ELR (cell line): ENCODE measurements at regions not wholly inside any gene's neighbourhood (a gene's known extent, or its start where the extent isn't known, plus 50 kb on each side); places are given as distances from the start of the nearest gene placed in this dataset.

Experiments
- DNase-seq: peaks from one replicate; pipeline ENCODE4 v3.0.0-alpha.2; 2015; ENCODE audit warnings: low read depth

DNA sequence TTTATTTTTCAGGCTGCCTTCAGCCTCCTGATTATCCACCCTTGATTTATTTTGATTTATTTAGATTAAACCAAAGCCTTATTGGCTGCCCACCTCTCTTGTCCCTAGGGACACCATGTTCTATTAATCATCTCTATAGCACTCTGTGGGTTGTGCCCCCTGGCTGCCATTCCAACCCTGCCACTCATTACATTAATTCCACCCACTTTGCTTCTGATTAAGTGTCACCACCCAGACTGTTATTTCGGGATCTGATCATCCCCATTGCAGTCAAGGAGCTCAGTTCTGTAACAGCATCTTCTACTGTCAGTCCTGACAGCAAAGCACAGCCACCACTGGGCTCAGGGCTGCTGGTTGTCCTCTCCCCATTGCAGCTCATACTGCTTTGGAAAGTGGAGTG, 175.1 kb upstream of the DDX18 start:
- no peak for DNase-seq

DNA sequence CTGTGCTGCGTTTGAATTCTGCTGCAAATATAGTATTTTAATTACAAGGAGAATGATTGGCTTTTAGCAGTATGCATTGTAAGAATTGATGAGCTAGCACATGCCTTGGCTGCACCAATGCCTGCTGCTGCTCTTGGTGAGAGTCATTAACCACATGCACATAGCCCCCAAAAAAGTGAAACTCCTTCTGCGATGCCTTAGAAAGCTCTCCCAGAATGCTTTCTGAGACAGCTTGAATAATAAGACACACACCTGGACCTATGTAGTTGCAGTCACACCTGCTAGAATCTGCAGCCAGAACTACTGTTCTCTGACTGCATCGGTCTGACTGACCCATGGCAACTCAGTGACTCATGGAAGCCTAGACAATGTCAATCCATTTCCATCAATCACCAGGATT, 170.1 kb upstream of the DDX18 start:
- DNase-seq, result no peak

DNA sequence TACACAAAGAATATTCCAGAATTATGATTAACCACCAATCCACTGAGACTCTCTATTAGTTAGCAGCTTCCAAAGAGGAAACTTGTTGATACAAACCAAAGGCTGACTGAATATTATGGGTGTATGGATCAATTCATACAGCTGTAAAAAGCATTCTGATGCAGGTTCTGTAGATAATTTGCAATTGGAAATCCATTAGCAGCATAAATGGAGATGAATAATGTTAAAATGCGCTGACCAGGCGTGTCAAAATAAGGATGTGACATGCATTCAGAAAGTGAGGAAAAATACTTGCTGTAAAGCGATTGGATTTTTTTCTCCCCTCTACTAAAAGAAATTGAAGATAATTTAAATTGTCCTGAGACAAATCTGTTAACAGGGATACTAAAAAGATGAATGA, 169.0 kb upstream of the DDX18 start:
- DNase-seq, result no peak

DNA sequence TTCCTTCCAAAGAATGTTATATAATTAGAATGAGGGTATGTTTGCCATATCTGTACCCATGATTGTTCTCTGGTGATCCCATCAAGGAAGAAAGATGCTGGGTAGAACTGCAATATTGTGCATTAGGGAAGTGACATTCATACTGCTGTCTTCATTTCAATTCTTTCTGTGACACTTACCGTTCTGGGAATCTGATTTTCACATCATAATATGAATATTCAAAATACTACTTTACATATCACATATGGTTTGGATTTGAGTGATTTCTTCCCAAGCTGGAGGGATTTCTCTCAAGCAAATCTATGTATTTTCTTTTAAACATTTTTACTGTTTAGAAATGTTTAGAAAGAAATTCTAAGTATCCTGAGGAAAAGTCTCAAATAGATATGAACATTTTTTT, 168.4 kb upstream of the DDX18 start:
- DNase-seq, result no peak

DNA sequence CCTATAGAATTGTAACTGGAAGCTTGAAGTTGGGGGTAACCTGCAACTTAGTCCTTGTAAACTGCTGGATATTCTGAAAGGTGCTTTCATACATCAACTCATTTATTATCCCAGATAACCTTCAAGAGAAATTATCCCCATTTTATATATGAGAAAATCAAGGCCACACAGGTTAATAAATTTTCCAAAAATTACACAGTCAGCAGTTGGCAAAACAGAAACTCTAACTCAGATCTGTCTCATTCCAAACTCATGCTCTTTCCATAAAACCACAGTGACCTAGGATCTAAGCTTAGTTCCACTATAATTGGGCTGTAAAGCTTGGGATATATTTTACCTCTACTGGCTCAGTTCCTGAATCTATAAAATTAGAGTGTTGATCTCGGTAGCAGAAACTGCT, 167.6 kb upstream of the DDX18 start:
- no peak for DNase-seq

DNA sequence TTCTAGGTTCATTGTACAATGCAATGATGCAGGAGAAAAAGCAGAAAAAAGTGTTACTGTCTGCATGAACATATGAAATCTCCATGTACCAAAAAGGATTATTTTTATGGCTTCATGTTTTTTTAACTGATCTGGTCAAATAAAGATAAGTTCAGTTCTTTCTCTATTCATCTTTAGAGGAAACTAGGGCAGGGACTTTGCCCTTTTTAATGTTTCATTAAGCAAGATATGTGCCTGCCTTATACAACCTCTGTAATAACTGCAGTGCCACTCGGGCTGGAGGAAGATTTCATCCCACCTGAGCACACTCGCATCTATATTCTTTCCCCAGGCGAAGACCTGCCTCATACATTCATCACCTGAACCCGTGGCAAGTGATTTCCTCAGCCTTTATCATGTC, 157.9 kb upstream of the DDX18 start:
- DNase-seq, result no peak

DNA sequence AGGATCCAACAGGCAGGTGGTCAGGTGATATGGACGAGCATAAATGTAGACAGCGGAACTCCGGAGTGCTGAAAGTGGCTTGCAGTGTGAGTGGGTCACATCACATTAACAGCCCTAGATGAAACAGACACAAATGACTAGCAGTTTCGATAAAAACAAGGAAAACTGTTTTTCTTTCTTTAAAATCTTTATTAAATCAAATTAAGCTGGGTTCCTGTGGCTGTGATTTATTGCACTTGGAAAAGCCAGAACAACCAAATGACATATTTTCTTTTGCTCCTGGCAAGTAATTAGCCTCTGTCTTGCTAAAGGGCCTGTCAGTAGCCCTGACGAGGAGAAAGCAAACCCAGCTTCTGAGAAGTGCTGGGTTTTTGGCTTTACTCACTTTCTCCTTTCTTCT, 152.9 kb upstream of the DDX18 start:
- no peak for DNase-seq

DNA sequence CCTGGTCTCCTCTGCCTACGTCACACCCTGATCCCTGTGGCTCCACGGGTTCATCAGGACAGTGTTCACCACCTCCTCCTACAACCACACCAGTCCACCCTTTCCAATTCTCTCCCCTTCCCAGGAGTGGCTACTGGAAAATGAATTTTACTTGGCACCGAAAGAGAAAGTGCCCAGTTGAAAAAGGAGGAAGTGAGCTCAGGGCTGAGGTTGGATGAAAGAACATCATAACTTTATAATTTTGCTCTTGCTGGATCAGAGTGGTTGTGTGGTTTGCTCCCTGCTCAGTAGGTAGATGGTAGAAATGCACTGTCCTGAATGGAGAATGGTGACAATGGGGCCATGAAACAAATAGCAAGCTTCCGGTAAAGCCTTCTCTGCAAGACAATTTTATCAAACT, 140.3 kb upstream of the DDX18 start:
- no peak for DNase-seq

DNA sequence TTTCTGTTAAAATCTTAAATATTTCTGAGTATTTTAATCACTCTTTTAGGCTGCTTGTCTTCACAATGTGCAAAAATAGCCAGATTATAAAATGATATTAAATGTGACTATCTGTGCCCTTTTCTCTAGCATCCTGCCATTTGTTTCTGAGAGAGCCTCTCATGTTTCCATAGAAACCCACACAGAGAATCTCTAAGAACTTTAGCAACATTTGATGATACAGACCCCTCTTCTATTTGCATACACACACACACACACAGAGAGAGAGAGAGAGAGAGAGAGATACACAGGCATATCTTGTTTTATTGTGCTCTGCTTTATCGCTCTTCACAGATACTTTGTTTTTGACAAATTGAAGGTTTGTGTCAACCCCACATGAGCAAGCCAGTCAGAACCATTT, 134.5 kb upstream of the DDX18 start:
- DNase-seq, result no peak

DNA sequence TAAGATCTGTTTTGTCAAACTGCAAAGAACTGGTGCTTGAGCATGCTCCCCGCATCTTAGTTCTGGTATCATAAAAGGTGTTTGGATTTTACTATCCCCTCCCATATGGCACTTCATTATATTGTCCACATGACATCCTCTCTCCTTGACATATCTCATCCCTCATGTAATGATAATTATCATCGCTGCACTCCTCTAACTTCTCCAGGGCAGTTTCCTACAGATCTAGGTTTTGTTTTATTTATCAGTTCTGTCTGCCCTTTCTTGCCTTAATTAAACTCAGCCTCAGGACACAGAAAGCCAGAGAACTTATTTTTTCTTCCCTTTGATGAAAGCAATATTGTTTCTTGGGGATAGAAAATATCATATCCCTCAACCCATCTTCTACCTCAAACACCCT, 129.6 kb upstream of the DDX18 start:
- DNase-seq, result no peak

DNA sequence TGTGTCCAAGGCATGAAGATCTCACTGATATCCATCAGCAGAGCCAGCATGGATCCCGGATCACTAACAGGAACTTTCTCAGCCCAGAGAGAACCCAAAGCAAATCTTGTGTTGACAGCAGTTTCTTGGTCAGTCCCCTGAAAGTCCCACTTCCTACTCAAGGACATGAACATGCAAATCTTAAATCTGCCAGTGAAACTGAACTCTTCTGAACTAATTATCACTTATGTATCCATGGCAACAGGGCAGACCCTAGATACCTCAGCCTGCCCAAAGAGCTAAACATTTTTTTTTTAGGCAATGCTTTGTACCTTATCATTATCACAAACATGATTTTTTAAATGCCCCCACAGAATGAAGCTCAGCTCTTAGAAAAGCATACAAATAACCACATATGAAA, 127.8 kb upstream of the DDX18 start:
- DNase-seq, result no peak

DNA sequence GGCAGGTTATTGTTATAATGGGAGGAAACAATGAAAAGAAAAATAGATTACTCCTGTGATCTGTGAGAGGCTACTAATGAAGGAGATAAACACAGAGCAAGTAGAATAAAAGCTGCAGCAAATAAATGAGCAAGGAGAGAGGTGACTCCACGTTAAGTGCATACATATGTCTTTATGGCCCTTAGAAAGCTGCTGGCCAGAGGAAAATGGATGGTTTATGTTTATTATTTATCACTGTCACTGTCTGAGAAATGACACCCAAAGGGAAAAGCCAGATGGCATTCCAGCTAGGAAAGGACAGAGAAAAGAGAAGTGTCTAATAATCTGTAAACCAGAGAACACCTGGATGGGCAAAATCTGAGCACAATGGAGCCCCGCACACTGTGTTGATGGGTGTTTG, 122.9 kb upstream of the DDX18 start:
- no peak for DNase-seq

DNA sequence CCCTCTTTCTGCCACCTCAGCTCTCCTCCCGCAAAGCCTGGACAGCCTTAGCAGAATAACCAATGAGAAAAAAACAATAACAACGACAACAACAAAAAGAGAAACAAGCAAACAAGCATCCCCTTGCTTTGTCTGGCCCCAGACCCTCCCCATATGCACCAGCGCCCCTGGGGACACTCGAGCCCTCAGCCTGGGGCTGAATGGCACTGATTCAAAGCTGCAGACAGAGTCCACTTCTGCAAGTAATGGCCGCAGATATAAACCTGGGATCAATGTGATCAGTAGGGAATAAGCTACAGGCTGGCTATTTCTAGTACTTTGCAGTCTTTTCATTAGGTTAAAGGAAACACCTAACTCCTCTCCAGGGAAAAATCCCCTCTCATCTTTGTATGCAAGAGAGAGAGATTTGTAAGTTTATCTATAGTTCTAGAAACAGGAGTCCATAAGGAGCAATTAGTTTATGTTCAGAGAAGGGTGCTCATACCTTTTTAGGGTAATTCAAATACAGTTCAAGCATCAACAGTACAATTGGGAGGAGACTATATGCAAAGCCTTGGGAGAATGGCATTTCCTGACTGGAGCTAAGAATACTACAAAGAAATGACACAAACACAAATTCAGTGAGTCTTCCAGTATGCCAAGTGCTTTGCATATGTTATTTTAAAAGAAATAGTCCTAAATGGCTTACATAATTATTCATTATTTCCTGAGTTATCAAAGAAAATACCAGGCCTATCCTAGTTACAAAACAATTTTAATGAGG, 122.3 kb upstream of the DDX18 start:
- no peak for DNase-seq

DNA sequence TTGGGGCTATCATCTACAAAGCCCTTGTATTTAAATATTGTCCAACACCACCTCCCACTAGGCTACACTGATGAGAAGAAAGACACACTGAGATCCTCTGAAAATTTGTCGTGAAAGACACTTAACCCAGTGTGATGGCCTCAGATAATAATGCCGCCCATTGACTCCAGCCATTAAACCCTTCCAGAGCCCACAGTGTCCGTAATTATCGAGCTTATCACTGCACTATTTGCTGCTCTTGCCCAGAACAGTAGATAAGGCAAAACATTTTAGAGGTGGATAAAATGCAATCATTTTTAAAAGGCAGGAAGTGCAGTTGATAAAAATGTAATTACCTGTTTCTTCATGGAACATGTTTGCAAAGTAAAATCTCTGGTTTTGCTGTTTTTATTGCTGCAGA, 121.3 kb upstream of the DDX18 start:
- no peak for DNase-seq

DNA sequence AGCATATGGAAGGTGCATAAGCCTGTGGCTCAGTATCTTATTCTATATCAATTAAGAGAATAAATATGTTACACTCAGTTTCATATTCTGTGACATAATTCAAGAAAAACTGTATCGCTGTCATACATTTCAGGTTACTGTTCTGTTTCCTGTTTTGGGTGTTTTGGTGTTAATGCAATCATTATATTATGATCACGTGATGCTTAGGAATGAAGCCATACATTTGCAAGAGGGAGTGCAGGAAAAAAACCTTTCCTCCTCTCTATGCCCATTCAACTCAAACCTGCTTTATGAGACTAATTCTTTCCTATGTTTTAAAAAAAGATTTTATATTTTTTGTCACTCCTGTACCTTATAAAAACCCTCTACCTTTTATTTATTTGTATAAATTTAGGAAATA, 120.8 kb upstream of the DDX18 start:
- DNase-seq, result no peak

DNA sequence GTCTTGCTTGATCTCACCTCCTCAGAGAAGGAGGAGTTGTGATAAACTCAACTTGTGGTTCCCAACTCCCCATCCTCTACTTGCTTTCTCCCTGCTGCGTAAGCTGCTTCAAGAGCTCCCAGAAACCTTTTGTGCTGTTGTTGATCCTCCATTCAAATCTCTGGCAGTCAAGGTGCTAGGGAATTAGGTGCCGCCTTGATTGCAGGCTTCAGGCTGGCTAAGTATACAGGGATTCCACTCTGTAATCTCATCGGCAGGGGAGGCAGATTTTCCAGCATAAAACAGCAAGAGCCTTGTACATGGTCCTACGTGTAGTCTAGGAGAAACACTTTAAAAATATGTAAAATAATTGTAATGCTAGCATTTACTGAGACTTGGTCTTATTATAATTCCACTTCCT, 116.2 kb upstream of the DDX18 start:
- no peak for DNase-seq

DNA sequence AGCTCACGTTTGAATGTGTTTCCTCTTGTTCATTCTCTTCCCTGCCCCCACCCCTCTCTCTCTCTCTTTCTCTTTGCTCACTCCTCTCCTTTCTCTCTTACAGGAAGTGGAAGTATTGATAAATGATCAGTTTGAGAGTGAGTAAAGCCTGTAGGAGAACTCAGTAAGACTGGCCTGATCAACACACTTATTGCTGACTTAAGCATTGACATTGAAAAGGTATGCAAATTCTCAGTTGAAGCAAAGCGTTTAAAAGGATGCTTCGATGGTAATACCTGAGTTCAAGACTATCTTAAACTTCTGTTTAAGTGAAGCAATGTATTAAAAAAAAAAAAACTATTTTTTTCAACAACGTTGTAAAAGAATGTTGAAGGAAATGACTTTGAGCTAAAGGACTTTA, 115.7 kb upstream of the DDX18 start:
- no peak for DNase-seq

DNA sequence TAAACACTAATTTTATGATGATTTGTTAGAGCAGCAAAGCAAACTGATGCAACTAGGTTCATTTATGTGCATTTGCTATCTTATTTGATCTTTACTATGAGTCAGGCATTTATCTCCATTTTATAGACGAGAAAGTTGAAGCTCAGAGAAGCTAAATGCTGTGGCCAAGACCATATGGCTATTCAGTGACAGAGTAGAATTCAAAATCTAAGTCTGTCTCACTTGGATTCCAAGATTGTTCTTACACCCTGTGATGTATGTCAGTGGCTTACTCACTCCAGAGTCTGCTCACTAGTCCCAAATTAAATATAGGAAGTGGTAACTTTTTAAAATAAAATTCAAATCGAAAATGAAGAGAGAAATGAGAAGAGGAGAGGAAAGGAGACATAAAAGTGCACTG, 114.0 kb upstream of the DDX18 start:
- DNase-seq, result no peak

DNA sequence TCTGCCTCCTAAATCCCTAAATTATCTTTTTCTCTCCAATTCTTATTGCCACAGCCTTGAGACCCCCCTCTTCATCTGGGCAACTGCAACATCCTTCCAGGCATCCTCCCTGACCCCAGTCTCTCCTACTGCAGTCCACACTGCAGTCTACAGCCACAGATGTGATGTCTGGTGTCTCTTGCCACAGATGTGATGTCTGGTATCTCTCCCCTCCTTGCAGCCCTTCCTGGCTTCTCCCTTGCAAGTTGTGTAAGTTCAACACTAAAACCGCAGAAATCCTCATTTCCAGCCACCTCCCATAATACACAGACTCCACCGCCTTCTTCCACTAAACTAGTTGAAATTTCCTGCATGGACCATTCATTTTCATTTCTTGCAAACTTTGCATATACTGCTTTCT, 113.1 kb upstream of the DDX18 start:
- no peak for DNase-seq

DNA sequence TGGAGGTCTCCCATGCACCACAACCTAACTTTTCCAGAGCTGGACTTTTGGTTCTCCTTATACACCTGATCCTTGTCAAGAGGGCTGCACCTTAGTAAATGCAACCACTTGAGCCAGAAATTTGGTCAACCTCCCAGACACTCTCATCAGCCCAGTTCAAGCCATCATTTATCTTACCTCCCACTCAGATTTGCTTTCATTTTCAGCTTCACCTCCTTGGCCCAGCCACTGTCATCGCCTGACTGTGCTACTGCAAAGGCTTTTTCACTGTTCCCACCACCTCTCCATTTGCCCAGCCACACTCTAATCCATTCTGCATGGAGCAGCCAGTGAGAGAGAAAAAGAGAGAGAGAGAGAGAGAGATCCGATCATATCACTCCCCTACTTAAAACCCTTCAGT, 112.4 kb upstream of the DDX18 start:
- no peak for DNase-seq

DNA sequence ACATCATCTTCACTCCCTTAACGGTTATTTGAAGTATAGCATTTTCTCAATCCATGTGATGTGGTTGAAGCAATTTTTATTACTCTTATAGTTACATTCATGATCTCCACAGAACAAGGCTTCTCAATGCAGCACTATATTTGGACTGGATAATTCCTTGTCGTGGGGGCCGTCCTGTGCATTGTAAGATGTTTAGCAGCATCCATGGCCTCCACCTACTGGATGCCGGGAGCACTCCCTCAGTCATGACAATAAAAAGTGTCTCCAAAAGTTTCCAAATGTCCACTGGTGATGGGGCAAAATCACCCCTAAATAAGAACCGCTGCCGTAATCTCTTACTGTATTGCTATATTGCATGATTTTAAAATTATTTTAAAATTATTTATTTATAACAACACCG, 110.6 kb upstream of the DDX18 start:
- DNase-seq, result no peak

DNA sequence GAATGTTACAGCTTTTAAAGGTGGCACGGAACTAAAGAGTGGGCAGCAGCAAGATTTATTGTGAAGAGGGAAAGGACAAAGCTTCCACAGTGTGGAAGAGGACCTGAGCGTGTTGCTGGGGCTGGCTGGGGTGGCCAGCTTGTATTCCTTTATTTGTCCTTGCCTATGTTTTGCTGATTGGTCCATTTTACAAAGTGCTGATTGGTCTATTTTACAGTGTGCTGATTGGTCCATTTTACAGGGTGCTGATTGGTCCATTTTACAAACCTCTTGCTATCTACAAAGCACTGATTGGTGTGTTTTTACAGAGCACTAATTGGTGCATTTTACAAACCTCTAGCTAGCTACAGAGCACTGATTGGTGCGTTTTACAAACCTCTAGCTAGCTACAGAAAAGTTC, 109.7 kb upstream of the DDX18 start:
- no peak for DNase-seq

DNA sequence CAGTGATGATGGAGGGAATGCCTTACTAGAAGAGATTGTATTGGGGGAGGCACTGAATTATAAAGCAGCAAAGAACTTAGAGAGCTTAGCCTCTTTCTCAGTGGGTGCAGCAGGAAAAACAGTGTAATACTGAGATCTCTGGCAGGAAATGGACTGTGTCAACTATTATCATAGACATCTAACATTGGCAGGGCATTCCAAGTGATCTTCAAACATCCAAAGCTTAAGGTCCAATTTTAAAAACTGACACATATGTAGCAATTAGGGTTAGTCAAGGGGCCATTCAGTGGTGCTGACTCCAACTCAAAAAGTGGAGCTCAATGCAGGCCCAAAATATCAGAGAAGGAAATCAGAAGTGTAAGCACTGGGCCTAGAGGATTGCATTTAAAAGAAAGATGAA, 106.6 kb upstream of the DDX18 start:
- no peak for DNase-seq

DNA sequence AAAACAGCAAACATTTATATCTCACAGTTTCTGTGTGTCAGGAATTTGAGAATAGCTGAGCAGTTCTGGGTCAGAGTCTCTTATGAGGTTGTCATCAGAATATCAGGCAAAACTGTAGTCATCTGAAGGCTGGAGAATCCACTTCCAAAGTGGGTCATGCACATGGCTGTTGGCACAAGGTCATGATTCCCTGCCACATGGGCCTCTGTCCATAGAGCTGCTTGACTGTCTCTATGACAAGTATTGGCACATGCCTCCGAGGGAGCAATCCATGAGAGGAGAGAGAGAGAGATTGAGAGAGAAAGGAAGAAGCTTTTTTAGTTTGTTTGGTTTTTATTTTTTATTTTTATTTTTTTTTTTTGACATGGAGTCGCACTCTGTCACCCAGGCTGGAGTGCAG, 101.8 kb upstream of the DDX18 start:
- DNase-seq, result no peak

DNA sequence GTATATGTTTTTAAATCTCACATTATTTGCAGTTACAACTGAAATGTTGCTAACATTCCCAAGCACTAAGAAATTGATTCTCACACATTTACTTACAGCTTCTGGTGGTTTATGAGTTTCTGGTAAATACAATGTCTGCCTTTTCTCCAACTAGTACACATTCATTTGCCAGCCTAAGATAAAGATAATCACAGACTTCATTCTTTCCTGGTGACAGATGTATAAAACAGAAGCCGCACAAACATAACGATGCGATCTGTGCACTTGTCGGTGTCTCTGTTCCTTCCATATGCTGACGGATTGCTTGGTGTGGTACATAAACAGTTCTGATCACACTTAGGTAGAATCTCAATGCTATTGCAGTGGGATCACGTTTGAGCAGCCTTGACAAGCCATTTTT, 100.4 kb upstream of the DDX18 start:
- no peak for DNase-seq
